ENCODE measurements at regions not wholly inside any gene's neighbourhood (a gene's known extent, or its start where the extent isn't known, plus 50 kb on each side); places are given as distances from the start of the nearest gene placed in this dataset.
"Not testable (repeated sequence)": the region's sequence is repeated elsewhere in the genome, so short reads cannot be mapped to it uniquely, and the experiment has no call there.

DNA sequence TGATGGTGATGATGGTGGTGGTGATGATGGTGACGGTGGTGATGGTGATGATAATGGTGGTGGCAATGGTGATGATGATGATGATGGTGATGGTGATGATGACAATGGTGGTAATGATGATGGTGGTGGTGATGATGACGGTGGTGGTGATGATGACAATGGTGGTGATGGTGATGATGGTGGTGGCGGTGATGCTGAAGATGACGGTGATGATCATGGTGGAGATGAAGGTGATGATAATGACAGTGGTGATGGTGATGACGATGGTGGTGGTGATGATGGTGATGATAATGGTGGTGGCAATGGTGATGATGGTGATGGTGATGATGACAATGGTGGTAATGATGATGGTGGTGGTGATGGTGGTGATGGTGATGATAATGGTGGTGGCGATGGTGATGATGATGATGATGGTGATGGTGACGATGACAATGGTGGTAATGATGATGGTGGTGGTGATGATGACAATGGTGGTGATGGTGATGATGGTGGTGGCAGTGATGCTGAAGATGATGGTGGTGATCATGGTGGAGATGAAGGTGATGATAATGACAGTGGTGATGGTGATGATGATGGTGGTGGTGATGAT, 283.0 kb downstream of the FOXL1 start:
- not testable (repeated sequence) for DNase-seq (ENCODE audit: low read depth in 4 of 6, low spot score in 6 of 6); H3K9me3 ChIP-seq (ENCODE audit: control insufficient read depth, insufficient read depth, low read length); H3K27me3 ChIP-seq (ENCODE audit: control insufficient read depth, insufficient read depth, low read length); H3K36me3 ChIP-seq (ENCODE audit: control insufficient read depth, insufficient read depth, low read length); H3K4me3 ChIP-seq (ENCODE audit: low read depth, low read length); H3K27ac ChIP-seq (ENCODE audit: low read depth, low read length)
- 98% methylated on average over 7 of the region's 7 CpGs for WGBS (ENCODE audit: insufficient coverage)
- H3K4me1 ChIP-seq (ENCODE audit: control insufficient read depth, insufficient read depth, low read length): peaks cover 13% of the 10 kb centered on the region

DNA sequence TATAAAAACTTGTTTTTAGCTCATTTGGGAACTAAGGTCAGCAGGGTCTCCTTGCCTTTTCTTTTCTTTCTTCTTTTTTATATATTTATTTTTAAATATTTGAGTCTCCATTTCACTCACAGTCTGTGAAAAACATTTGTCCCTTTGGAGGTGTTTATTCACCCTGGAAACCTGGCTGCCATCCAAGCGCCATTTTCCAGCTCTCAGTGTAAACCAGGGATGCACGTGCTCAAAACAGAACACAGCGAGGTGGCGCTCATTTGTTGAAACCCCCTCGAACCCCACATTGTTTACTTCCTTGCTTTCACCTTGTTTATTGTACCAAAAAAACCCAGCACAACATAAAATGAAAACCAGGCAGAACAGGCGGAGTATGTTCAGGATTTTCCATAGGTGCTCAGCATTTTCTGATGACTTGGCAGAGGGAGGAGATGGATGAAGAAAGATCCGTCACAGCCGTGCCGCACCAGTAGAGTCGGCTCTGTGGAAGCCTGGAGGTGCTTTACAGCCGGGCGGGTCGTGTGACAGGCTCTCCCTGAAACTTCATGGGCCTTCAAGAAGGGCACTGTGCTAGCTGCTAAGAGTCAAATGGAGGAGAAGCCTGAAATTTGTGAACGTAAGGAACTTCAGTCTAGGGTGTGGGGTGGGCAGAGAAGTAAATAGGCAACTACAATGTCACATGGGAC, 284.4 kb downstream of the FOXL1 start:
- no peaks in the 10 kb centered on the region for H3K36me3 ChIP-seq (ENCODE audit: control insufficient read depth, insufficient read depth, low read length)
- WGBS (ENCODE audit: insufficient coverage): 28% methylated on average over 12 of the region's 14 CpGs
- H3K27me3 ChIP-seq (ENCODE audit: control insufficient read depth, insufficient read depth, low read length): no peaks in the 10 kb centered on the region
- H3K9me3 ChIP-seq (ENCODE audit: control insufficient read depth, insufficient read depth, low read length): no peaks in the 10 kb centered on the region
- no peak overlapping the region for H3K4me3 ChIP-seq (ENCODE audit: low read depth, low read length)
- peak in 3 of 6 donors; percentile 36 to 89 (median 83) for DNase-seq (ENCODE audit: low read depth in 4 of 6, low spot score in 6 of 6)
- peaks cover 14% of the 10 kb centered on the region for H3K4me1 ChIP-seq (ENCODE audit: control insufficient read depth, insufficient read depth, low read length)
- H3K27ac ChIP-seq (ENCODE audit: low read depth, low read length): peak overlapping the region; percentile 25

GRCh38 chr16:86863609-86864008, 285.3 kb downstream of the FOXL1 start:
- 91% methylated on average over 3 of the region's 7 CpGs for WGBS (ENCODE audit: insufficient coverage)
- Histone ChIP-seq H3K4me1 (ENCODE audit: control insufficient read depth, insufficient read depth, low read length) (peaks cover 16% of the 10 kb centered on the region), H3K9me3 (ENCODE audit: control insufficient read depth, insufficient read depth, low read length) (no peaks in the 10 kb centered on the region), H3K36me3 (ENCODE audit: control insufficient read depth, insufficient read depth, low read length) (no peaks in the 10 kb centered on the region), H3K4me3 (ENCODE audit: low read depth, low read length) (no peak overlapping the region), H3K27ac (ENCODE audit: low read depth, low read length) (no peak overlapping the region), H3K27me3 (ENCODE audit: control insufficient read depth, insufficient read depth, low read length) (peaks cover 3% of the 10 kb centered on the region)
- no peak for DNase-seq (ENCODE audit: low read depth in 4 of 6, low spot score in 6 of 6)

DNA sequence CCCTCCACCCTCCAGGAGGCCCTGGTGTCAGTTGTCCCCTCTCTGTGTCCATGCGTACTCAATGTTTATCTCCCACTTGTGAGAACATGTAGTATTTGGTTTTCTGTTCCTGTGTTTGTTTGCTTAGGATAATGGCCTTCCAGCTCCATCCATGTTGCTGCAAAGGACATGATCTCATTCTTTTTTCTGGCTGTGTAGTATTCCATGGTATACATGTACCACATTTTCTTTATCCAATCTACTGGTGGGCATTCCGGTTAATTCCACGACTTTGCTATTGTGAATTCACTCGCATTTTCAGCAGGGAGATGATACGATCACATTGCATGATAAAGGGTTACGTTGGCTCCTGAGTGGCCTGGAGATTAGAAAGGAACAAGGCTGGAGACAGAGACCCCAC, 286.2 kb downstream of the FOXL1 start:
- peaks cover 26% of the 10 kb centered on the region for H3K4me1 ChIP-seq (ENCODE audit: control insufficient read depth, insufficient read depth, low read length)
- no peaks in the 10 kb centered on the region for H3K9me3 ChIP-seq (ENCODE audit: control insufficient read depth, insufficient read depth, low read length)
- 93% methylated on average over 3 of the region's 6 CpGs for WGBS (ENCODE audit: insufficient coverage)
- H3K4me3 ChIP-seq (ENCODE audit: low read depth, low read length): no peak overlapping the region
- peaks cover 5% of the 10 kb centered on the region for H3K27me3 ChIP-seq (ENCODE audit: control insufficient read depth, insufficient read depth, low read length)
- H3K27ac ChIP-seq (ENCODE audit: low read depth, low read length): no peak overlapping the region
- DNase-seq (ENCODE audit: low read depth in 4 of 6, low spot score in 6 of 6): no peak
- H3K36me3 ChIP-seq (ENCODE audit: control insufficient read depth, insufficient read depth, low read length): no peaks in the 10 kb centered on the region

GRCh38 chr16:86865851-86866662, 287.7 kb downstream of the FOXL1 start:
- 51% methylated on average over 23 of the region's 23 CpGs for WGBS (ENCODE audit: insufficient coverage)
- Histone ChIP-seq H3K4me3 (ENCODE audit: low read depth, low read length) (no peak overlapping the region), H3K36me3 (ENCODE audit: control insufficient read depth, insufficient read depth, low read length) (no peaks in the 10 kb centered on the region), H3K4me1 (ENCODE audit: control insufficient read depth, insufficient read depth, low read length) (peaks cover 27% of the 10 kb centered on the region), H3K27me3 (ENCODE audit: control insufficient read depth, insufficient read depth, low read length) (peaks cover 5% of the 10 kb centered on the region), H3K27ac (ENCODE audit: low read depth, low read length) (no peak overlapping the region), H3K9me3 (ENCODE audit: control insufficient read depth, insufficient read depth, low read length) (no peaks in the 10 kb centered on the region)
- peak in 1 of 6 donors; percentile 41 for DNase-seq (ENCODE audit: low read depth in 4 of 6, low spot score in 6 of 6)

DNA sequence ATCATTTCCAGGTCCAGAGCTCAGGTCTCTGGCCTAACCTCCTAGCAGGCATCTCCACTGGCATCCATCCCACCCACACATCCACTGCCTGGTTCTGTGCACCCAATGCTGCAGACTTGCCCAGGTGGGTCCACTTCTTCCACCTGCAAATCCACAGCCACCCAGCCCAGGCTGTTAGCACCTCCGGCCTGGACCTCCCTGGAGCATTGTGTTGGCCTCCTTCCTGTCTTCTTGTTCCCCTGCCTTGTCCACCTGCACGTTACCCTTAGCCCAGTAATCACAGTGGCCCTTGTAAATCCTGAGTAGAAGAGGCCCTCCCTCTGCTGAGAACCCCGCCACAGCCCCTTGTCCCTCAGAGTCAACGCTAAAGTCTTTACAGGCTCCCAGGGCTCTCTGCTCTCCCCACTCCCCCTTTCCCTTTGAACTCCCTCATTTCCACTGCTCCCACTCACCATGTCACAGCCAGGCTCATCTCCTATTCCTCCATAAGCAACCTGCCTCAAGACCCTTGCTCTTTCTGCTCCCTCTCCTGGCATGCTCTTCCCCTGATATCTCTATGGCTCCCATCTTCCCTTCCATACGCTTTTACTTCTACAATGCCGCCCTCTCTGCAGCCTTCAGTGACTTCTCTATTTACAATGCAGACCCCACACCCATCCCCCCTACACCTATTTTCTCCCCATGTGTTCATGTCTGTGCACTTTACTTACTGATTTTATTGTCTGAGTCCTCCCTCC, 288.8 kb downstream of the FOXL1 start:
- peaks cover 5% of the 10 kb centered on the region for H3K27me3 ChIP-seq (ENCODE audit: control insufficient read depth, insufficient read depth, low read length)
- no peak overlapping the region for H3K27ac ChIP-seq (ENCODE audit: low read depth, low read length)

GRCh38 chr16:86868070-86868469, 289.7 kb downstream of the FOXL1 start:
- Histone ChIP-seq H3K9me3 (ENCODE audit: control insufficient read depth, insufficient read depth, low read length) (no peaks in the 10 kb centered on the region), H3K27me3 (ENCODE audit: control insufficient read depth, insufficient read depth, low read length) (peaks cover 5% of the 10 kb centered on the region), H3K36me3 (ENCODE audit: control insufficient read depth, insufficient read depth, low read length) (no peaks in the 10 kb centered on the region), H3K4me1 (ENCODE audit: control insufficient read depth, insufficient read depth, low read length) (peaks cover 23% of the 10 kb centered on the region), H3K27ac (ENCODE audit: low read depth, low read length) (no peak overlapping the region), H3K4me3 (ENCODE audit: low read depth, low read length) (no peak overlapping the region)
- 71% methylated on average over 9 of the region's 12 CpGs for WGBS (ENCODE audit: insufficient coverage)
- DNase-seq (ENCODE audit: low read depth in 4 of 6, low spot score in 6 of 6): no peak

More for the DNA sequence above, 288.8 kb downstream of the FOXL1 start:
- Histone ChIP-seq H3K4me3 (ENCODE audit: low read depth, low read length) (no peak overlapping the region), H3K9me3 (ENCODE audit: control insufficient read depth, insufficient read depth, low read length) (no peaks in the 10 kb centered on the region), H3K36me3 (ENCODE audit: control insufficient read depth, insufficient read depth, low read length) (no peaks in the 10 kb centered on the region), H3K4me1 (ENCODE audit: control insufficient read depth, insufficient read depth, low read length) (peaks cover 27% of the 10 kb centered on the region)
- 94% methylated on average over 6 of the region's 6 CpGs for WGBS (ENCODE audit: insufficient coverage)
- DNase-seq (ENCODE audit: low read depth in 4 of 6, low spot score in 6 of 6): no peak

DNA sequence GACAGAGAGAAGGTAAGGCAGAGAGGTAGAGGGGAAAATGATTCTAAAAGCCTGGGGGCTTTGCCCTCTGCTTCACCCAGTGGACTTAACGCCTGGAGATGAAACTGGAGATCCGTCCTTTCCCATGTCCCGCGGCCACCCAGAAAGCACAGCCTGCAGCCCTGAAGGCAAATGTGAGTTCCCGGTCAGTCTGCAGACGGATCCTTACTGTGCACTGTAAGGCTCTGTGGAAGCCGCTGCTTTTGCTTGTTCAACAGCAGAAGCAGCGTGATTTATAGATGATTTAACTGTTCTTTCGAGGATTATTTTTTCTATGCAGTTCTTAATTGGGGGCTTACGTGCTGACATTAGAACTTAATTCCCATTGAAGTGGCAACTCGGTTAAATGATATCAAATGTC, 290.4 kb downstream of the FOXL1 start:
- peak in 1 of 6 donors; percentile 69 for DNase-seq (ENCODE audit: low read depth in 4 of 6, low spot score in 6 of 6)
- H3K36me3 ChIP-seq (ENCODE audit: control insufficient read depth, insufficient read depth, low read length): no peaks in the 10 kb centered on the region
- H3K27me3 ChIP-seq (ENCODE audit: control insufficient read depth, insufficient read depth, low read length): peaks cover 5% of the 10 kb centered on the region
- no peak overlapping the region for H3K27ac ChIP-seq (ENCODE audit: low read depth, low read length)
- H3K4me1 ChIP-seq (ENCODE audit: control insufficient read depth, insufficient read depth, low read length): peaks cover 23% of the 10 kb centered on the region
- 55% methylated on average over 11 of the region's 11 CpGs for WGBS (ENCODE audit: insufficient coverage)
- H3K4me3 ChIP-seq (ENCODE audit: low read depth, low read length): no peak overlapping the region
- no peaks in the 10 kb centered on the region for H3K9me3 ChIP-seq (ENCODE audit: control insufficient read depth, insufficient read depth, low read length)

DNA sequence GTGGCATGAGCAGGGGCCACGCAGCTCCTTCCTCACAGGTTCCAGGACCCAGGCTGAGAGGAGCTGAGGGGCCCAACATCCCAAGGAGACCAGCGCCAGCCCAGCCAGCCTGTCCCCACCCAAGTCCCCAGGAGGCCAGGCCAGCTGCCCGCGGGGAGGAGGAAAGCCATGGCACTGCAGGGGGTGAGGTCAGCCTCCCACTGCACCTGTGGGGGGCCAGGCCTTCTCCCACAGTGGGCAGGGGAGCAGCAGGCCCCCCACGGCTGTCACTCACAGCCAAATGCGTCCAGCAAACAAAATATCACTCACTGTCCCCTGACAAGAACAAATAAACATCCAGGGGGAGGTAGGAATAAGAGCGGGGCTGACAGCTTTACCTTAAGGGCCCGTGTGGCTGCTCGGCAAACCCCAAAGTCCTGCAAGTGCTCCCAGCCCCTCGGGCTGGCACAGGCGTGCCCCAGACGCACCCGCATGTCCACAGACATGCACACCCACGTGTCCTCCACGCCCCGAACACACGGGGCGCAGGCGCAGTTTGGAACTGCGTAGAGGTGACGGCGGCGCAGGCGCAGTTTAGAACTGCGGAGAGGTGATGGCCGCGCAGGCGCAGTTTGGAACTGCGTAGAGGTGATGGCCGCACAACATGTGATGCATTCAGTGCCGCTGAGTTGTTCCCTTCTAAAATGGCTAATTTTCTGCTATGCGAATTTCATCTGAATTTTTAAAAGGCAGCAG, 291.1 kb downstream of the FOXL1 start:
- Histone ChIP-seq H3K4me3 (ENCODE audit: low read depth, low read length) (no peak overlapping the region), H3K27ac (ENCODE audit: low read depth, low read length) (no peak overlapping the region), H3K9me3 (ENCODE audit: control insufficient read depth, insufficient read depth, low read length) (no peaks in the 10 kb centered on the region), H3K36me3 (ENCODE audit: control insufficient read depth, insufficient read depth, low read length) (no peaks in the 10 kb centered on the region), H3K4me1 (ENCODE audit: control insufficient read depth, insufficient read depth, low read length) (peaks cover 23% of the 10 kb centered on the region), H3K27me3 (ENCODE audit: control insufficient read depth, insufficient read depth, low read length) (peaks cover 5% of the 10 kb centered on the region)
- 86% methylated on average over 31 of the region's 32 CpGs for WGBS (ENCODE audit: insufficient coverage)
- DNase-seq (ENCODE audit: low read depth in 4 of 6, low spot score in 6 of 6): no peak
